ENCODE measurements at regions not wholly inside any gene's neighbourhood (a gene's known extent, or its start where the extent isn't known, plus 50 kb on each side); places are given as distances from the start of the nearest gene placed in this dataset.

- Histone ChIP-seq H3K9ac (ENCODE audit: extremely low read depth, insufficient read length, low read length) (no peak overlapping the region), H3K9me3 (ENCODE audit: control insufficient read depth, low read depth, low read length) (no peaks in the 10 kb centered on the region), H4K8ac (replicated peaks; ENCODE audit: insufficient read length, low read depth, low read length) (no peak overlapping the region), H3K14ac (ENCODE audit: insufficient read depth, low read length) (no peak overlapping the region), H3K56ac (ENCODE audit: insufficient read length, low read depth, low read length) (no peak overlapping the region), H3K27me3 (ENCODE audit: insufficient read depth, low read length) (no peaks in the 10 kb centered on the region), H3K27ac (ENCODE audit: insufficient read length, low read depth, low read length) (no peak overlapping the region), H2BK12ac (ENCODE audit: insufficient read length, low read depth, low read length) (no peak overlapping the region), H3K4me1 (ENCODE audit: insufficient read depth, low read length) (no peaks in the 10 kb centered on the region), H3K79me1 (ENCODE audit: insufficient read depth, low read depth, low read length, poor library complexity, severe bottlenecking) (no peaks in the 10 kb centered on the region), H3K23me2 (ENCODE audit: insufficient read length, low read depth, low read length, poor library complexity, severe bottlenecking) (no peaks in the 10 kb centered on the region), H2BK5ac (ENCODE audit: insufficient read length, low read length) (no peak overlapping the region), H3T11ph (ENCODE audit: low read length) (no peak overlapping the region), H4K91ac (ENCODE audit: insufficient read length, low read depth, low read length) (no peak overlapping the region), H3K79me2 (ENCODE audit: insufficient read depth, low read length) (no peaks in the 10 kb centered on the region), H2BK120ac (ENCODE audit: low read depth, low read length, poor library complexity, severe bottlenecking) (no peak overlapping the region), H4K5ac (ENCODE audit: insufficient read length, low read depth, low read length) (no peak overlapping the region), H3K18ac (ENCODE audit: insufficient read length, low read depth, low read length) (no peak overlapping the region), H2BK20ac (ENCODE audit: low read depth, low read length, poor library complexity, severe bottlenecking) (no peak overlapping the region), H2AK5ac (ENCODE audit: insufficient read length, low read length) (no peak overlapping the region), H2AFZ (ENCODE audit: low read length) (no peak overlapping the region), H3K4ac (ENCODE audit: low read depth, low read length) (no peak overlapping the region), H3K4me2 (ENCODE audit: insufficient read depth, insufficient read length, low read length) (no peak overlapping the region), H2BK15ac (ENCODE audit: low read depth, low read length) (no peak overlapping the region), H4K20me1 (ENCODE audit: control insufficient read depth, insufficient read depth, insufficient read length) (no peaks in the 10 kb centered on the region), H3K23ac (ENCODE audit: insufficient read length, low read depth, low read length) (no peak overlapping the region)
- no peak overlapping the region for H3K4me3 Mint-ChIP-seq
- H3K27ac Mint-ChIP-seq, result no peak overlapping the region
- peaks cover 2 to 3% of the 10 kb centered on the region in 2 experiments; a peak in 1 of 4 replicates for H3K4me1 Mint-ChIP-seq
- H3K27me3 Mint-ChIP-seq (ENCODE audit: low read depth), result peaks cover 4% of the 10 kb centered on the region
- no peaks in the 10 kb centered on the region for H3K9me3 Mint-ChIP-seq
- no peak for DNase-seq
- no peaks in the 10 kb centered on the region for H3K36me3 Mint-ChIP-seq (ENCODE audit: insufficient read depth in 1 of 3, low read depth in 3 of 3)
- TF ChIP-seq, protein P1, sequence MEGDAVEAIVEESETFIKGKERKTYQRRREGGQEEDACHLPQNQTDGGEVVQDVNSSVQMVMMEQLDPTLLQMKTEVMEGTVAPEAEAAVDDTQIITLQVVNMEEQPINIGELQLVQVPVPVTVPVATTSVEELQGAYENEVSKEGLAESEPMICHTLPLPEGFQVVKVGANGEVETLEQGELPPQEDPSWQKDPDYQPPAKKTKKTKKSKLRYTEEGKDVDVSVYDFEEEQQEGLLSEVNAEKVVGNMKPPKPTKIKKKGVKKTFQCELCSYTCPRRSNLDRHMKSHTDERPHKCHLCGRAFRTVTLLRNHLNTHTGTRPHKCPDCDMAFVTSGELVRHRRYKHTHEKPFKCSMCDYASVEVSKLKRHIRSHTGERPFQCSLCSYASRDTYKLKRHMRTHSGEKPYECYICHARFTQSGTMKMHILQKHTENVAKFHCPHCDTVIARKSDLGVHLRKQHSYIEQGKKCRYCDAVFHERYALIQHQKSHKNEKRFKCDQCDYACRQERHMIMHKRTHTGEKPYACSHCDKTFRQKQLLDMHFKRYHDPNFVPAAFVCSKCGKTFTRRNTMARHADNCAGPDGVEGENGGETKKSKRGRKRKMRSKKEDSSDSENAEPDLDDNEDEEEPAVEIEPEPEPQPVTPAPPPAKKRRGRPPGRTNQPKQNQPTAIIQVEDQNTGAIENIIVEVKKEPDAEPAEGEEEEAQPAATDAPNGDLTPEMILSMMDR (conservative IDR thresholded peaks at IDR 0.05), result no peak
- WGBS (ENCODE audit: extremely low coverage, insufficient read length, low lambda C conversion rate), result no CpG with 5 or more reads among the region's 9 CpGs
Observed at GRCh38 chr7:31171216-31171785, 119.2 kb downstream of the ADCYAP1R1 start.

All from H9 (cell line).